GM18499 (cell line): ENCODE measurements at regions not wholly inside any gene's neighbourhood (a gene's known extent, or its start where the extent isn't known, plus 50 kb on each side); places are given as distances from the start of the nearest gene placed in this dataset.
"Not testable (repeated sequence)": the region's sequence is repeated elsewhere in the genome, so short reads cannot be mapped to it uniquely, and the experiment has no call there.

Source experiments
- ATAC-seq: cut with Tn5 transposase; IDR thresholded peaks from one replicate; pipeline ENCODE4 v1.9.1; 2021; ENCODE audit warnings: moderate number of reproducible peaks; ENCODE audit not compliant: insufficient read depth, unreplicated experiment

DNA sequence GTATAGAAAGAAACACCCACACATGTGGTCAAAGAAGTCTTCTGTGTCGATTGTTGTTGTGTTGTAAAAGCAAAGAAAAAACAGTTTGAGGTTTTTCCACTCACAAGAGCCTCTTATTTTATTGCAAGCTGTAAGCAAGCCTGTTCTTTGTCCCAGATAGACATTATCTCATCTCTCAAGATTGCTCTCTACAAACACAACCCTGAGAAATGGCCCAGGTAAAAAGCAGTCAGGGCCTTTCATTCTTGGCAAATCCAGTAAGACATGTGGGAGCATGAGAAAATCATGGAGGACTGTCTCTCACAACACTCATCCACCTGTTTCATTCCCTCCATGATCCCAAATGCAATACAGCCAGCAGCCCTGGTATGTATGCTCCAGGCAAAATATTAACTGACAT lies 286.6 kb upstream of the POU5F2 start:
- no peak for ATAC-seq

DNA sequence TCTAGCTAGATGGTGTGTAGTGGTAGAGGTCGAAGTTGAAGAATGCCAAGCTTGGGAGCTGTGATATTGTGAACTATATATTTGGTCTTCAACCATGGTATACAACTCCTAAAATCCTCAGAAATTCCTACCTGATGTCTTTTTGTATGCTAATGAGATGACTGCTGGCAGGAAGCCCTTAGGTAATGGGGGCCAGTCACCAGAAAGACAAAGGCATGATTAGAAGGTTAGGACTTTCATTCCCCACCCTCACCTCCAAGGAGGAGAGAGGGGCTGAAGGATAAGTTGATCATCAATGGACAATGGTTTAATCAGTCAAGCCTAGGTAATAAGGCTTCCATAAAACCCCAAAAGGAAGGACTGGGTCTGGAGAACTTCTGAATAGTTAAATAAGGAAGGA lies 285.7 kb upstream of the POU5F2 start:
- no peak for ATAC-seq

GRCh38 chr5:94025788-94026473 lies 284.5 kb upstream of the POU5F2 start:
- no peak for ATAC-seq

- ATAC-seq: no peak
These were observed 283.2 kb upstream of the POU5F2 start for GRCh38 chr5:94024620-94025019.

DNA sequence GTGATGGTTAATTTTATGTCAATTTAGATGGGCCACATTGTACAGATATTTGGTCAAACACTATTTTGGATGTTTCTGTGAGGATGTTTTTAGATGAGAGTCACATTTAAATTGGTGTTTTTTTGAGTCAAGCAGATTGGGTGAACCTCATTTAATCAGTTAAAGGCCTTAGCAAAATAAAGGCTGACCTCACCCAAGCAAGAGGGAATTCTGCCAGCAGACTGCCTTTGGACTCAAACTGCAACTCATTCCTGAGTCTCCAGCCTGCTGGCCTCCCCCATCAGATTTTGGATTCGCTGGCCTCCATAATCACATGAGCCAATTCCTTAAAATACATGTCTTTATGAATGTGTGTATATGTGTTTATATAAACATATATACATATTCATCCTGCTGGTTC lies 282.7 kb upstream of the POU5F2 start:
- ATAC-seq: no peak

DNA sequence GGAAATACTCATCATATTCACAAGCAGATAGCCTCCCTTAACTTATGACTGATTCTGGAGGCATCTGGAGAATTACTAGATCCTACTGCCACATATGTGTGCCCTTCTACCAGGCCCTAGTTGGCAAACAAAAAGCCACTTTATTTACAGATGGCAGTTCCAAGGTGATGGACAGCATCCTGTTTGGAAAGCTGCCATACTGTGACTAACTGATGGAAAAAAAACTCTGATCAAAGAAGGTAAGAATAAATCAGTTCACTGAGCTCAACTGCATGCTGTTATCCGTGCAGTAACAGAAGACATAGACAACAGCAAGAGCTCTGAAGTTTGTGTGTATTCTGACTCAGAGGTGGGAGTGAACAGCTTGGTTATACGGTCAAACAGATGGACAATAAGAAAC lies 279.8 kb upstream of the POU5F2 start:
- ATAC-seq: no peak

- ATAC-seq: no peak
These were observed 276.2 kb upstream of the POU5F2 start for GRCh38 chr5:94017579-94017978.

GRCh38 chr5:94010814-94011213 lies 269.4 kb upstream of the POU5F2 start:
- ATAC-seq: no peak

GRCh38 chr5:94009161-94009560 lies 267.8 kb upstream of the POU5F2 start:
- no peak for ATAC-seq

DNA sequence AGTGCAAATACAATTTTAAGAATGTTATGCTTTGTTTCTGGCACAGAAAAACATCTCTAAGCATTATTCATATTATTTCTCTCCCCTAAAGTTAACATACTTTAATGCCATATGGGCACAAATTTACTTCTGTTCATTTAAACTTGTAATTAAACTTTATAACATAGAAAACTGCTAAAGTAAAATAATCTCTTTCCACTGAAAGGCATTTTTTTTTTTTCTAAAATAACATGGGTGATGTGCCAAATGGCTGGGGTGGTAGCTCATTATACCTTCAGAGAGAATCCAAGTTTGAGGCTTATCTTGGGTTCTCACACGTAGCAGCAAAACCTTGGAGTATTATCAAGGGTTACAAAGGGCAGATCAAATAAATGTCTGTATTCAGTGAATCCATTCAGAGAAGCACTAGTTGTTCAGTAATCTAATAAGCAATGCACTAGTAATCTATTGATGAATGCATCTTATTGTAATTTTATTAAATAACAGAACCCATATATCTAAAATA lies 257.6 kb upstream of the POU5F2 start:
- ATAC-seq: no peak

DNA sequence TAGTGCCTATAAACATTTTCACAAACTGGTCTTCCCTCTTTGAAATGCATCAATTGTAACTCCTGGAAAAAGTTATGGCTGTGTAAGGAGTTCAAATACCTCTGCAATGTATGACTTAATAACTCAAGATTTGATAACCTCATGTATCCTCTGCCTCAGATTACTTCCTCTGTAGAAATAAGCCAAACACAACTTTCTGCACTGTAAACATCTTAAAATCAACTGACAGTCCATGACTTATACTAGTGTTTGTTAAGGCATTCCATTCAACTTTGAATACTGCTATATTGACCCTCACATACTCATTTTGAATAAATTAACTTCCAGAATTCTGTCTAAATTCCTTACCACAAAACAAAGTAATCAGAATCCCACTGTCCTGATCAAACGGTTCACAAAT lies 256.2 kb upstream of the POU5F2 start:
- no peak for ATAC-seq

- ATAC-seq: peak; percentile 52
These were observed 253.8 kb upstream of the POU5F2 start for GRCh38 chr5:93995126-93995621.

DNA sequence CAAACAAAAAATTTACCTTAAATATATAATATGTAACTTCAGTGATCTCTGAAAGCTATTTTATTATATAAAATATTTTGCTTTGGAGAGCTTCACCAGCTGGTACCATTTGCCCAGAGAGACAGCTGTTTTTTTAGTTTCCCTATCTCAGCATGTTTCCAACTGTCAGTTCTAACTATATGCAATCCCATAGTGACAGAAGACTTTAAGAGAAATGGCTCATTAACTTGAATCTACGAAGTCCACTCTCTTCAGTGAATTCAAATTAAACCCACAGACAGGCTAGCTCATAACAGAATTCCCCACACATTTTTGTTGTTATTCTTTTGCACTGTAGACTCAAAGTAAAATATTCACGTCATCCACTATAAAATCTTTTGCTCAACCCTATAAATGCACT lies 251.8 kb upstream of the POU5F2 start:
- ATAC-seq: no peak

- ATAC-seq: no peak
These were observed 249.2 kb upstream of the POU5F2 start for GRCh38 chr5:93990504-93991070.

DNA sequence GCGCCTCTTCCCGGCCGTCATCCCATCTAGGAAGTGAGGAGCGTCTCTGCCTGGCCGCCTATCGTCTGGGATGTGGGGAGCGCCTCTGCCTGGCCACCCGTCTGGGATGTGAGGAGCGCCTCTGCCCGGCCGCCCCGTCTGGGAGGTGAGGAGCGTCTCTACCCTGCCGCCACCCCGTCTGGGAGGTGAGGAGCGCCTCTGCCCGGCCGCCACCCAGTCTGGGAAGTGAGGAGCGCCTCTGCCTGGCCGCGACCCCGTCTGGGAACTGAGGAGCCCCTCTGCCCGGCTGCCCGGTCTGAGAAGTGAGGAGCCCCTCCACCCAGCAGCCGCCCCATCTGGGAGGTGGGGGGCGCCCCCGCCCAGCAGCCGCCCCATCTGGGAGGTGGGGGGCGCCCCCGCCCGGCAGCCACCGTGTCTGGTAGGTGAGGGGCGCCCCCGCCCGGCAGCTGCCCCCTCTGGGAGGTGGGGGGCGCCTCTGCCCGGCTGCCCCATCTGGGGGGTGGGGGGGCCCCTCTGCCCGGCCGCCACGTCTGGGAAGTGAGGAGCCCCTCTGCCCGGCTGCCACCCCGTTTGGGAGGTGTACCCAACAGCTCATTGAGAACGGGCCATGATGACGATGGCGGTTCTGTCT lies 244.7 kb upstream of the POU5F2 start:
- not testable (repeated sequence) for ATAC-seq

DNA sequence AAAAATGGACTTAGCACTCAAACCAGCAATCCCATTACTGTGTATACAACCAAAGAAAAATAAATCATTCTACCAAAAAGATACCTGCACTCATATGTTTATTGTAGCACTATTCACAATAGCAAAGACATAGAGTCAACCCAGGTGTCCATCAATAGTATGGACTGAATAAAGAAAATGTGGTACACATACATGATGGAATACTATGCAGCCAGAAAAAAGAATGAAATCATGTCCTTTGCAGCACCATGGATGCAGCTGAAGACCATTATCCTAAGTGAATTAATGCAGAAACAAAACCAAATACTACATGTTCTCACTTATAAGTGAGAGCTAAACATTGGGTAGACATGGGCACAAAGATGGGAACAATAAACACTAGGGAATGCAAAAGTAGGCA lies 236.8 kb upstream of the POU5F2 start:
- ATAC-seq: no peak

DNA sequence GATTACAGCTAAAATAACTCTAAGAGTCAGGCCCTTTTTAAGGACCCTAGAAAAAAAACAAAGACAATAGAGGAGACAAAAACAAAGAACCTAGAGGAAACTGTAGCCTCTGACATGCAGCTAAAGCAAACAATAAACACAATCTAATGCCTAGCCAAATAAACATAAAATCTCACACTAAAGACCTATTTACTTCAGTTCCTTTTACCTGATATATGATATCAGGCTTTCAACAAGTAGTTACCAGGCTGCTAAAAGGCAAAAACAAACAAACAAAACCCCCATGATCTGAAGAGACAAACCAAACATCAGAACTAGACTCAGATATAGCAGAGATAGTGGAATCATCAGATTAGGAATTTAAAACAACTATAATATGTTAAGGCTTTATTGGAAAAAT lies 226.5 kb upstream of the POU5F2 start:
- ATAC-seq: no peak

GRCh38 chr5:93964421-93964820 lies 223.0 kb upstream of the POU5F2 start:
- ATAC-seq: no peak

- no peak for ATAC-seq
These were observed 218.6 kb upstream of the POU5F2 start for GRCh38 chr5:93960042-93960441.

GRCh38 chr5:93956006-93956405 lies 214.6 kb upstream of the POU5F2 start:
- ATAC-seq: no peak

DNA sequence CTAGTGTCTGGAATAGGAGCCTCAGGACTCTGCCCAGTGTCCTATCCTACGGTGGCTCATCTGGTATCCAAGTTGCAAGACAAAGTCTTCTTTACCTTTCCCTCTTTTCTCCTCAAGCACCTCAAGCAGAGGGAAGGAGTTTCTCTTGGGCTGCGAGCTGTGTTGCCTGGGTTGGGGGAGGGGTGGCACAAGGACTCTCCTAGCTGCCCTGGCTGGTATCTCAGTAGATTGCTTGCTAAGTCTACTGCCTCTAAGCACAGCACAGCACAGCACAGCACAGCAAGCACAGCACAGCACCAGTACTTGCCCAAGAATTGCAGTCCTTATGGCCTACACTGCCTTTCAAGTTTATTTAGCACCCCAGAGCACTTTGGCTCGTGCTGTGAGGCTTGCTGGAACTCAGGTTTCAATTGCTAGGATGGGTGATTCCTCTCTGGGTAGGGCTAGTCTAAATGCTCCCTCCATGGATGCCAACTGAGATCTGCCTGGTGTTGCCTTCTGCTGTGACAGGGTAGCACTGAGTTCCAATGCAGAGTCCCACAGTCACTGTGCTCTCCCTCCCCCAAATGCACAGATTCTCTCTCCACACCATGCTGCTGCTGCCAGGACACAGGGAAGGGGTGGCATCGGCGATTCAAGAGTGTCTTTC lies 213.1 kb upstream of the POU5F2 start:
- ATAC-seq: no peak
